ENCODE measurements at regions not wholly inside any gene's neighbourhood (a gene's known extent, or its start where the extent isn't known, plus 50 kb on each side); places are given as distances from the start of the nearest gene placed in this dataset.
"Not testable (repeated sequence)": the region's sequence is repeated elsewhere in the genome, so short reads cannot be mapped to it uniquely, and the experiment has no call there.

DNA sequence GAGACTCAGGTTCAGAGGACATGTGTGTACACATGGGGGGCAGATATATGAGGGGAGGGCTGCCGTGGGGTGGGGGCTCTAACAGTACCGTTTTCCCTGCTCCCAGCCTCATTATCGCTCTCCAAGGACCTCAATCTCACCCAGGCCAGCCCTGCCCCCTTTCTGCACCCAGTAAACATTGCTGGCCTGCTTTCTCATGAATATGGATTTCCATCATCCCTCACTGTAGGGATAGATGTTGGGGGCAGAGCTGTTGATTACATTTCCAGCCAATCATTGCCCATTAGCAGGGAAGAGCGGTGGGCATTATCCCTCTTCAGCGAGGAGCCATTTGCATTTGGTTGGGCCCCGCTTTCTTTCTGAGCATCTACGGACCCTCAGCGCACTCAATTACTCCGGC lies 273.8 kb downstream of the RPS6KC1 start:
- no peak for FAIRE-seq

DNA sequence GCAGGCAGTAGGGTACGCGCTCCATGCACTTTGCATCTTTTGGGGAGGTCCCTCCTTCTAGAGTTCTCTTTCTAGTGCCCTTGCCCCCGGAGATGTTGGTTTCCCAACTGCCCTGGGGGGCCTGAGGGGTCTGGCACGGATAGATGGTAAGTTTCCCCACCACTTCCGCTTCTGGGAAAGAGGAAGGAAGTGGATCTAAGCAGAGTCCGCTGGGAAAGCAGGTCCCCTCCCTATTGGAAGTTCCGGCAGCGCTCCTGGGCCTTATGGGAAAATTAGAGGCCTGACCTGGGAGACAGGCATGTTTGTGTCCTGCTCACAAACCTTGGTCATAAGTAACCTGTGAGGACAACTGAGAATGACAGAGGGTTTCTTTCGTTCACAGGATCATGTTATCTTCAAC lies 274.4 kb downstream of the RPS6KC1 start:
- no peak for FAIRE-seq

- no peak for FAIRE-seq
Observed at GRCh38 chr1:213326281-213327016, 275.4 kb downstream of the RPS6KC1 start.

DNA sequence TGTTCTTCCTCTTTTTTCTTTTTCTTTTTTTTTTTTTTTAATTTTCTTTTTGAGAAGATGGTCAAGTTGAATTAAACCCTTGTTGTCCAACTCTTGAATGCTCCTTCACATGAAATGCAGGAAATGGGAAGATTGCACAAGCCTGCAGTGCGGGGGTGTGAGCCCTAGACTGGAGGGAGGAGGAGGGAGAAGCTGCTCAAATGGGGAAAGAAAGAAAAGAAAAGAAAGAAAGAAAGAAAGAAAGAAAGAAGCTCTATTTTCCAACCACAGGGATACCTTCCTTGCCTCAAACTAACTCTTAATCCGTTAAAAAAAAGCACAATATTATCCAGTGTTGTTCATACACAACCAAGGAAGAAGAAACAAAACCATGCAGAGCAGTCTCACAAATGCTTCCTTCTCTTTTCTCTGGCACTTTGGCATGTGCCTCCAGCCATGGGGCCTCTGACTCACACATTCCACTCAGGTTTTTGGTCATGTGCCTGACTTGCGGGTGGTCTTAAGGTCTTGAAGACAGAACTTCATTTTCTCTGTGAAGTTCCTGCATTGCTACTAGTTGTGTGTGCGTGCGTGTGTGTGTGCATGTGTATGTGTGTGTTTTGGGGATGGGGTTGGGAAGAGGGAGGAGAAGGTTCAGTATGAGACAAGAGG lies 276.1 kb downstream of the RPS6KC1 start:
- no peak for FAIRE-seq

- no peak for FAIRE-seq
Observed at GRCh38 chr1:213329406-213330008, 278.5 kb downstream of the RPS6KC1 start.

DNA sequence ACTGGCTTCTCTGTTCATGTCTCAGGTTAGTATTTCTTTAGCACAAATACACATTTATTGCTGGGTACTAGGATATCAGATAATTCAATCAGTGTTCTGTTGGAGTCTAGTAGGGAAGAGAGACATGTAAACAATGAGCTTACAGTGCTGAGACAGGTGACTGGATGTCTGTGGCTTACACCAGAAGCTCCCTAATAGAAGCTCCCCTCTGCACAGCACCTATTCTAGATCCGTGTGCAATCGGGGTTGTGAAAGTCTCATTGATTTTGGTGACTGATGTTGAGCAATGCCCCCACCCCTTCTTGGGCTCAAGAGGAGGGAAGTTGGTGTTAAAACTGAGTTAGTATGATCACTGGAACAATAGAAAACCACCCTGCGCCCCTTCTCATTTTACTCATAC lies 279.2 kb downstream of the RPS6KC1 start:
- no peak for FAIRE-seq

DNA sequence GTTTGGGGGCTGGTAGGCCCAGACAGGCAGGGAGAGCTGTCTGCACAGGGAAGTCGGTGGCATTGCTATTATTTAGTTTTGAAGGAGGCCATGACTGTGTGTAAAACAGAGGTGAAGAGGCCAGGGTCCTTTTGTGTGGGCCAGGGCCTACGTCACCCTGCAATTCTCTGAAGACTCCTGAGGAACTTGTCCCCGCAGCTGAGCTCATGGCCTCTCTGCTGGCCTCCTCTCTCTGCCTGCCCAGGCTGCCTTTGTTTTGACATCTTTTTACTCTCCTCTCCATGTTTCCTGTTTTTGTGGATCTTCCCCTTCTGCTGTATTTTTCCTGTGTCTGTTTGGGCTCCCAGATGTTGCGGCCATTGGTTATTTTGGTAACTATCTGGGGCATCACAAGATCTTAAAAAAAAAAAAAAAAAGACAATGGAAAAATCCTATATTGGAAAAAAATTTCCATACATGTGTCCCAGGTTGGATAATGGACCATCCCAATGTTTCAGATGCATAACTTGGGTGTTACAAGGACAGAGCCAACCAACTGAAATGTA lies 280.7 kb downstream of the RPS6KC1 start:
- no peak for FAIRE-seq

DNA sequence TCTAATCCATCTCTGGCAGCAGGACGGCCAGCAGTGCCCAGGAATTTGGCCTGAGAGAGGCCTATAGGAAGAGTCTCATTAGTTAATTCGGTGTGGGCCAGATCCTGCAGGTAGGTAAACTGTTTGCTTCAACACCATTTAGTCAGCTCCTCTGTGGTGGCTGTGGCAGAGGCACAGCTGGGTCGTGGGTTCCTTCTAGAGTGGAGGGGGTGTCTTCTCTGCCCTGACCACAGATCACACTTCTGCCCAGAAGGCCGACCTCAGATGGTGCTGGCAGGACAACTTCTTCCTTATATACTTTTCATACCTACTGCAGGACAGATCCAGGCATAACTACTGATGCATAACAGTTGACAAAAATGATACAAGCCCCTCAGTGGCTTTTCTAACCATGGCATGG lies 281.4 kb downstream of the RPS6KC1 start:
- no peak for FAIRE-seq

- no peak for FAIRE-seq
Observed at GRCh38 chr1:213333121-213333520, 282.1 kb downstream of the RPS6KC1 start.

GRCh38 chr1:213335084-213335483 lies 284.0 kb downstream of the RPS6KC1 start:
- no peak for FAIRE-seq

GRCh38 chr1:213337025-213337678 lies 286.1 kb downstream of the RPS6KC1 start:
- FAIRE-seq, result no peak

GRCh38 chr1:213340593-213340992 lies 289.6 kb downstream of the RPS6KC1 start:
- FAIRE-seq, result no peak

DNA sequence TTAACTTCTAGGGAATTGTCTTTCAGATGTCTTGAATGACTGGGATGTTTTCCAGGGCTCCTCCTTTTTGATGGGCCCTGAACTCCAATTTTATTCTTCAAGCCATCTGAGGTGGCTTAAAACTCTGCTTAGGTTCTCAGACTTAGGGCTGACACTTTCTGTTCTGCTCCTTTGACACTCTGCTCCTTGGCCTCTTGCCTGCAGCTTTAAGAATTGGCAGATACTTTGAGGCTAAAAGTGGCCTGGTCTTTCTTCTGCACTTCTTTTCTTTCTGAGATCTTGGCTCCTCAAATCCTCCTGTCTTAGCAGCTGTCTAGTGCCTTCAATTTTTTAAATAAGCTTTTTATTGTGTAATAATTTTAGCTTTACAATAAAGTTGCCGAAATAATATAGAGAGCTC lies 294.6 kb downstream of the RPS6KC1 start:
- no peak for FAIRE-seq

GRCh38 chr1:213357403-213357802 lies 306.4 kb downstream of the RPS6KC1 start:
- FAIRE-seq, result no peak

DNA sequence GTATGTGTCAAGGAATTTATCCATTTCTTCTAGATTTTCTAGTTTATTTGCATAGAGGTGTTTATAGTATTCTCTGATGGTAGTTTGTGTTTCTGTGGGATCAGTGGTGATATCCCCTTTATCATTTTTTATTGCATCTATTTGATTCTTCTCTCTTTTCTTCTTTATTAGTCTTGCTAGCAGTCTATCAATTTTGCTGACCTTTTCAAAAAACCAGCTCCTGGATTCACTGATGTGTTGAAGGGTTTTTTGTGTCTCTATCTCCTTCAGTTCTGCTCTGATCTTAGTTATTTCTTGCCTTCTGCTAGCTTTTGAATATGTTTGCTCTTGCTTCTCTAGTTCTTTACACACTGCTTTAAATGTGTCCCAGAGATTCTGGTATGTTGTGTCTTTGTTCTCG lies 307.3 kb downstream of the RPS6KC1 start:
- FAIRE-seq, result not testable (repeated sequence)

GRCh38 chr1:213362598-213362997 lies 311.6 kb downstream of the RPS6KC1 start:
- FAIRE-seq, result no peak

DNA sequence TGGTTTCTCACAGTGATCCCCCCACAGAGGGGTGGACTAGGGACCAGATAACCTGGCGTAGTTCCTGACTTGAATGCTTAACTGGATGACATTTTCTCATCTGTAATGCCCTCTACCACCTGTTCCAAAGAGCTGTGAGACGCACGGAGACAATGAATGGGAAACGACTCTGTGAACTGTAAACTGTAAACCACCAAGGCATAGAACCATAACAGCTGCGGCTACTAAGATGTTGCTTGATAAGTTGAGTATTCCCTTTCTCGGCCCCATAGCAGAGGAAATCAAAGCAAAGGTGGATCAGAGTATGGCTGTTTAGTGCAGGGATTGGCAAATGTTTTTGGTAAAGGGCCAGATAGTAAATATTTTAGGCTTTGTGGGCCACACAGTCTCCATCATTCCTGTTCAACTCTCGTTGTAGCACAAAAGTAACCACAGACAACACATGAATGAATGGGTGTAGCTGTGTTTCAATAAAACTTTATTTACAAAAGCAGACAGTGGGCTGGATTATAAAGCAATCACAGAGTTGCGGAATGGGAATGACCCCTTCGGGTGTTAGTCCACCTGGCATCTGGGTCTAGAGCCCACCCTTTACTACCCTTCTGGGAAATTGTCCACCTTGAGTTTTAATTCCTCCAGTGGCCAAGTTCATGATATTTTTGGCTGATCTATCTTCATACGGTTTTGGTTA lies 315.2 kb downstream of the RPS6KC1 start:
- FAIRE-seq, result no peak

DNA sequence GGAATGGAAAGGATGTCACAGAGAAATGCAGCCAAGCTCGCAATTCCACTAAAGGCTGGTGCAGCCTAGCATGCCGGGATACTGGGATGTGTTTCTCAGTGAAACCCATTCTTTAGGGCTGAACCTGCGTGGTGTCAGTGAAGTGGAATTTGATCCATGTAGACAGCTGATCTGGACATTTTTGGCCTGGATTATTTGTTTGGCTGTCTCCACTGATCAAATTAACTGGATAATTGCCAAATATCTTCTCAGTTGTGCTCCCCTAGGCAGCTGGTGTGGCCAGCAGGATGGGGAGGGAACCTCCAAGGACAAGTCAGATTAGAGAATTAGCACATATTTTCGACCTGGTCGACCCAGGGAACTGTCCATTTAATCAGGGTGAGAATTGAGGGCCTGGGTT lies 318.4 kb downstream of the RPS6KC1 start:
- FAIRE-seq, result no peak

DNA sequence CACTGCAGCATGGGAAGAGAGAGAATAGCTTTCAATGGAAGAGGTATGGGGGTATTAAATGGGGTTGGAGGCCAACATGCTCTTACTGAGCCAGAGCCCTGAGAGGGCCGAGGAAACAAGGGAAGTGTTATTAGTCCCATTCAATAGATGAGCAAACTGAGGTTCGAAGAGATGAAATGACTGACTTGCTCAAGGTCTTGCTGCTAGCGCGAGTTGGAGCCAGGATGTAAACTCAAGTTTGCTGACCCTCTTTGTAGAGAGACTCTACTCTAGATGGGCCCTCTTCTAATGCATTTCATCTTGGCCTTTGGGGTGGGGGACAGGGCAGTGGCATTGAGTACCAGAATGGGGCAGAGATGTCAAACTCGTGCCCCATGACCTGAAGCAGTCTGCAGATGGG lies 319.5 kb downstream of the RPS6KC1 start:
- FAIRE-seq, result no peak

DNA sequence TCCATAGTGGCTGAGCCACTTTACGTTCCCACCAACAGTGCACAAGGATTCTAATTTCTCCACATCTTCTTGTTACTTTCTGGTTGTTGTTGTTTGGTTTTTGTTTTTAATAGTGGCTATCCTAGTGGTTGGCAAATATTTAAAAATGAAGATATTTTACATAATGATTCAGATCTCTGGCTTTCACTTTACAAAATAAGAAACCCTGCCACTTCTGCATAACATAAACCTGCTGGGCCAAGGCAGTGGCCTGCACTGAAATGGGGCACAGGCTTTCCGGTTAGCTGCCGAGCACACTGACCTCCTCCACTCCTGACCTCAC lies 320.4 kb downstream of the RPS6KC1 start:
- FAIRE-seq, result no peak

GRCh38 chr1:213371847-213372619 lies 321.0 kb downstream of the RPS6KC1 start:
- no peak for FAIRE-seq

- no peak for FAIRE-seq
Observed at GRCh38 chr1:213374369-213374768, 323.3 kb downstream of the RPS6KC1 start.

Data from islet of Langerhans (tissue), 1 donor.